Mesenchymal stem cell (in vitro differentiated cells and primary cell): ENCODE measurements at regions not wholly inside any gene's neighbourhood (a gene's known extent, or its start where the extent isn't known, plus 50 kb on each side); places are given as distances from the start of the nearest gene placed in this dataset.

Experiments used
- DNase-seq: peaks from one replicate; pipeline ENCODE4 v3.0.0-alpha.2; 2013
- H2AFZ ChIP-seq: one replicate; pipeline ENCODE4 v1.6.1; 2013; ENCODE audit warnings: low read depth, mild to moderate bottlenecking, control low read depth, inconsistent platforms, low read length, moderate library complexity
- H2AK5ac ChIP-seq: 2 replicates; pipeline ENCODE4 v1.6.1; 2013; ENCODE audit warnings: low read length, moderate library complexity, mild to moderate bottlenecking, inconsistent platforms; ENCODE audit not compliant: severe bottlenecking
- H2BK120ac ChIP-seq: one replicate; pipeline ENCODE4 v1.6.1; 2013; ENCODE audit warnings: low read depth, mild to moderate bottlenecking, inconsistent platforms, low read length, moderate library complexity
- H2BK12ac ChIP-seq, 2 experiments: one replicate each; pipeline ENCODE4 v1.6.1; 2013; ENCODE audit warnings: inconsistent platforms in 2 of 2, low read length in 2 of 2, mild to moderate bottlenecking in 2 of 2, moderate library complexity in 2 of 2, control low read depth in 1 of 2
- H2BK15ac ChIP-seq: one replicate; pipeline ENCODE4 v1.6.1; 2013; ENCODE audit warnings: mild to moderate bottlenecking, low read depth, inconsistent platforms; ENCODE audit not compliant: poor library complexity, severe bottlenecking
- H2BK5ac ChIP-seq: 2 replicates; pipeline ENCODE4 v1.6.1; 2013; ENCODE audit warnings: low read depth, mild to moderate bottlenecking, low read length, control low read depth, inconsistent platforms; ENCODE audit not compliant: poor library complexity, severe bottlenecking
- H3K14ac ChIP-seq, 2 experiments: one replicate each; pipeline ENCODE4 v1.6.1; 2013; ENCODE audit warnings: inconsistent platforms in 2 of 2, low read length in 2 of 2, control low read depth in 1 of 2, mild to moderate bottlenecking in 1 of 2, moderate library complexity in 1 of 2
- H3K18ac ChIP-seq, 2 experiments: one replicate each; pipeline ENCODE4 v1.6.1; 2013; ENCODE audit warnings: inconsistent platforms in 2 of 2, low read length in 2 of 2, control low read depth in 1 of 2, low read depth in 1 of 2, mild to moderate bottlenecking in 1 of 2
- H3K23ac ChIP-seq, 2 experiments: one replicate each; pipeline ENCODE4 v1.6.1; 2013; ENCODE audit warnings: inconsistent platforms in 2 of 2, low read length in 2 of 2, mild to moderate bottlenecking in 2 of 2, moderate library complexity in 2 of 2, control low read depth in 1 of 2
- H3K27ac ChIP-seq: 2 replicates; pipeline ENCODE4 v1.5.1; 2013; ENCODE audit warnings: mild to moderate bottlenecking, moderate library complexity, low read length, control low read depth, inconsistent platforms; ENCODE audit not compliant: poor library complexity, severe bottlenecking
- H3K27me3 ChIP-seq, 2 experiments: 2 replicates each; pipeline versions ENCODE4 v1.6.1 to v1.7.0; 2013; ENCODE audit warnings: low read length in 2 of 2, mild to moderate bottlenecking in 2 of 2, moderate library complexity in 2 of 2, control low read depth in 1 of 2, inconsistent platforms in 1 of 2; ENCODE audit not compliant: control insufficient read depth in 1 of 2, insufficient read depth in 1 of 2
- H3K36me3 ChIP-seq, 2 experiments: 2 replicates each; pipeline versions ENCODE4 v1.6.1 to v1.7.0; 2013; ENCODE audit warnings: low read length in 2 of 2, control low read depth in 1 of 2, inconsistent platforms in 1 of 2, low read depth in 1 of 2, mild to moderate bottlenecking in 1 of 2; ENCODE audit not compliant: insufficient read depth in 2 of 2, control insufficient read depth in 1 of 2
- H3K4ac ChIP-seq, 2 experiments: one replicate each; pipeline ENCODE4 v1.6.1; 2013; ENCODE audit warnings: inconsistent platforms in 2 of 2, low read length in 2 of 2, mild to moderate bottlenecking in 2 of 2, moderate library complexity in 2 of 2, control low read depth in 1 of 2, low read depth in 1 of 2
- H3K4me1 ChIP-seq: 2 replicates; pipeline ENCODE4 v1.6.1; 2013; ENCODE audit warnings: low read depth, low read length, control low read depth; ENCODE audit not compliant: control insufficient read depth, insufficient read depth
- H3K4me2 ChIP-seq: 2 replicates; pipeline ENCODE4 v1.6.1; 2013; ENCODE audit warnings: low read length, mild to moderate bottlenecking, inconsistent platforms; ENCODE audit not compliant: poor library complexity, severe bottlenecking
- H3K4me3 ChIP-seq, 2 experiments: 2 replicates each; pipeline versions ENCODE4 v1.5.1 to v1.7.0; 2013; ENCODE audit warnings: low read length in 2 of 2, mild to moderate bottlenecking in 2 of 2, control low read depth in 1 of 2, low read depth in 1 of 2; ENCODE audit not compliant: insufficient read depth in 1 of 2
- H3K79me1 ChIP-seq: replicated peaks from 2 replicates; pipeline ENCODE4 v1.6.1; 2013; ENCODE audit warnings: mild to moderate bottlenecking, control low read depth, low read length, inconsistent platforms; ENCODE audit not compliant: poor library complexity, severe bottlenecking
- H3K9ac ChIP-seq: 2 replicates; pipeline ENCODE4 v1.7.0; 2013; ENCODE audit warnings: mild to moderate bottlenecking, low read length, moderate library complexity
- H3K9me3 ChIP-seq: 2 replicates; pipeline ENCODE4 v1.7.0; 2013; ENCODE audit warnings: mild to moderate bottlenecking, low read length; ENCODE audit not compliant: control insufficient read depth
- H4K8ac ChIP-seq: one replicate; pipeline ENCODE4 v1.6.1; 2013; ENCODE audit warnings: inconsistent platforms, mild to moderate bottlenecking, low read length, moderate library complexity
- H4K91ac ChIP-seq: one replicate; pipeline ENCODE4 v1.6.1; 2013; ENCODE audit warnings: mild to moderate bottlenecking, low read length, inconsistent platforms
- WGBS: methylation state at CpG from one replicate; pipeline ENCODE4 v1.1.7; 2013; ENCODE audit warnings: mixed read lengths; 5-methylcytosine and 5-hydroxymethylcytosine counted together

DNA sequence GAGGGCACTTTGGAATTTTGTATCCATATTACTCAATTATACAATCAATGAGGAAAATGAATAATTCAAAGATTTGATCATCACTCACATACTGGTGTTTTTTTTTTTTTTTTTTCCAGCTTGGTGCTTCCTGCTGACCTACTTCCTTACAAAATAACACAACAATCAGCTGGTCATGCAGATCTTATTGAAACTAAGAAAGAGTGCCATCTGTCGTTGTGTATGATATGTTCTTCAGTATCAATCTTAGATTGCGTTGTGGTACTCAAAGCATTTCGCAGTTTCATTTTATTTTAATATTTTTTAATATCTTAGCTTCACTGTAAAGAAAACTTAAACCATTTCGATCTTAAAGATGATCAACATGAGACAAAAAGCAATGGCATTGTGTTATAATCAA, 155.6 kb downstream of the OGFRL1 start:
- no peak overlapping the region for H4K8ac ChIP-seq
- H3K27me3 ChIP-seq: no peaks in the 10 kb centered on the region

DNA sequence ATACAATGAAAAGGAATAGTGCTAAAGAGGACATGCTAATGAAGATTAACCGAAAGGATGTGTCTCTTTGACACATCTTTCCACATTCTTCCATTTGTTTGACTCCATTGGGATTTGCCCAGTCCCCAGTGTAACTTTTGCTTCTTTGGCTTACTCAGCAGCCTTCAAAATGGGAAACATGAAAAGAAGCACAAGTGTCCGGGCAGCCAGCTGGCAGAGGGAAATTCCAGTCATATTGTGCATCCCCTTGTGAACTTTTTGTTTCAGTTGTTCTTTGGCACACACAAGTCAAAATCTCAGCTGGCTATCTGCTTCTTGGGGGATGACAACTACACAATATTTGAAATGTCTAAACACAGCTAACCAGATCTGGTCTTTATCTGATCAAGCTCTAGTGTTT, 157.4 kb downstream of the OGFRL1 start:
- H3K4me1 ChIP-seq: no peaks in the 10 kb centered on the region
- peak; percentile 21 for DNase-seq
- no peak overlapping the region for H2AK5ac ChIP-seq
- H3K9ac ChIP-seq: no peak overlapping the region
- H2AFZ ChIP-seq: no peak overlapping the region
- no peak overlapping the region for H3K4ac ChIP-seq
- H2BK15ac ChIP-seq: no peak overlapping the region
- H4K91ac ChIP-seq: no peak overlapping the region
- H3K14ac ChIP-seq: no peak overlapping the region
- H3K4me2 ChIP-seq: no peak overlapping the region
- H3K79me1 ChIP-seq: no peaks in the 10 kb centered on the region
- no peak overlapping the region for H3K23ac ChIP-seq
- no peak overlapping the region for H2BK120ac ChIP-seq
- H4K8ac ChIP-seq: no peak overlapping the region
- no peaks in the 10 kb centered on the region for H3K9me3 ChIP-seq
- no peak overlapping the region for H2BK5ac ChIP-seq
- H3K27ac ChIP-seq: no peak overlapping the region
- H3K4me3 ChIP-seq: no peak overlapping the region
- 85% methylated on average over 2 of the region's 2 CpGs for WGBS
- H3K18ac ChIP-seq: no peak overlapping the region
- no peaks in the 10 kb centered on the region for H3K36me3 ChIP-seq
- no peak overlapping the region for H2BK12ac ChIP-seq
- no peaks in the 10 kb centered on the region for H3K27me3 ChIP-seq

More for the DNA sequence above, 155.6 kb downstream of the OGFRL1 start:
- H3K9ac ChIP-seq: no peak overlapping the region
- H2BK12ac ChIP-seq: no peak overlapping the region
- H3K27ac ChIP-seq: no peak overlapping the region
- no peak overlapping the region for H2BK15ac ChIP-seq
- 96% methylated on average over 1 of the region's 4 CpGs for WGBS
- no peak overlapping the region for H3K4me3 ChIP-seq
- H2BK120ac ChIP-seq: no peak overlapping the region
- H2AK5ac ChIP-seq: no peak overlapping the region
- no peak overlapping the region for H3K4me2 ChIP-seq
- H3K4ac ChIP-seq: no peak overlapping the region
- no peak for DNase-seq
- no peak overlapping the region for H3K18ac ChIP-seq
- H3K23ac ChIP-seq: no peak overlapping the region
- H3K9me3 ChIP-seq: peaks cover 9% of the 10 kb centered on the region
- no peaks in the 10 kb centered on the region for H3K4me1 ChIP-seq
- H3K79me1 ChIP-seq: no peaks in the 10 kb centered on the region
- no peak overlapping the region for H4K91ac ChIP-seq
- no peak overlapping the region for H2AFZ ChIP-seq
- H3K36me3 ChIP-seq: no peaks in the 10 kb centered on the region
- H2BK5ac ChIP-seq: no peak overlapping the region
- no peak overlapping the region for H3K14ac ChIP-seq

GRCh38 chr6:71446470-71446869, 157.9 kb downstream of the OGFRL1 start:
- Histone ChIP-seq H4K91ac (no peak overlapping the region), H3K4me3 (no peak overlapping the region)

DNA sequence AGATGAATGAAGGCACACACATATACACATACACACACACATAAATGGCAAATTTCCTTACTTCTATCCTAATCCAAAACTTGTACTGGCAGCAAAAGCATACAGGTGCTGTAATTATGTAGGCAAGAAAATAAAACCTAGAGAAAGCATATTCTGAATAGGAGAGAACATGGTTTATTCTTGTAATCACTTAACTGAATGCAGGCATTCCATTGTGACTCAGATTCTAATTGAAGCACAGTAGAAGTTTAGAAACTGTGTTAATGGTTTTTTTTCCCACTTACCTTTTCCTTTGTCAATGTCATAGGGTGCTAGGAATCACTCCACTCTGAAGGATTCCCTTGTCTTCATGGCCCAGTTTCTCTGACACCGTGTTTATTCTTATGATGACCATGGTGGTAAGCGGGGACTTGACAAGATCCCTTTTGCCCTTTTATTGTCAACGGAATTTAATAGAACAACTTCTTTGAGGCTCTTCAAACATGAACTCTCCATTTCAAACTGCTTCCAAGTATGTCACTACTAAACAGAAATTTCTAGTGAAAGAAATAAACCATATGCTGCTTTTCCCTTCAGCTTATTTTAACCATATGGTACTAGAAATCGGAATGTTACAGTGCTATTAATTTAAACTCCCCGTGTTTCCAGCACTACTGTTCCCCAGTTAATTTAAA, 164.2 kb downstream of the OGFRL1 start:
- Histone ChIP-seq H3K4me3 (no peak overlapping the region), H3K9ac (no peak overlapping the region), H2AFZ (no peak overlapping the region), H3K27ac (no peak overlapping the region), H3K18ac (no peak overlapping the region), H3K4ac (no peak overlapping the region), H4K8ac (no peak overlapping the region), H3K9me3 (no peaks in the 10 kb centered on the region), H2BK120ac (no peak overlapping the region), H4K91ac (no peak overlapping the region), H2BK15ac (no peak overlapping the region), H2BK12ac (no peak overlapping the region), H3K14ac (no peak overlapping the region), H3K4me2 (no peak overlapping the region), H2AK5ac (no peak overlapping the region), H3K36me3 (no peaks in the 10 kb centered on the region), H3K27me3 (no peaks in the 10 kb centered on the region), H3K4me1 (no peaks in the 10 kb centered on the region), H3K23ac (no peak overlapping the region), H2BK5ac (no peak overlapping the region), H3K79me1 (no peaks in the 10 kb centered on the region)
- DNase-seq: no peak
- 85% methylated on average over 5 of the region's 5 CpGs for WGBS

More at GRCh38 chr6:71446470-71446869, 157.9 kb downstream of the OGFRL1 start:
- Histone ChIP-seq H2BK12ac (no peak overlapping the region), H2BK120ac (no peak overlapping the region), H3K23ac (no peak overlapping the region), H3K27ac (no peak overlapping the region), H3K4ac (no peak overlapping the region), H3K18ac (no peak overlapping the region), H3K4me2 (no peak overlapping the region), H3K79me1 (no peaks in the 10 kb centered on the region), H3K27me3 (no peaks in the 10 kb centered on the region), H3K4me1 (no peaks in the 10 kb centered on the region), H2AK5ac (no peak overlapping the region), H2AFZ (no peak overlapping the region), H2BK5ac (no peak overlapping the region), H3K36me3 (no peaks in the 10 kb centered on the region), H3K9ac (no peak overlapping the region), H2BK15ac (no peak overlapping the region), H4K8ac (no peak overlapping the region), H3K9me3 (no peaks in the 10 kb centered on the region), H3K14ac (no peak overlapping the region)
- peak; percentile 19 for DNase-seq
- WGBS: 83% methylated on average over 4 of the region's 4 CpGs
